ENCODE measurements at regions not wholly inside any gene's neighbourhood (a gene's known extent, or its start where the extent isn't known, plus 50 kb on each side); places are given as distances from the start of the nearest gene placed in this dataset.

DNA sequence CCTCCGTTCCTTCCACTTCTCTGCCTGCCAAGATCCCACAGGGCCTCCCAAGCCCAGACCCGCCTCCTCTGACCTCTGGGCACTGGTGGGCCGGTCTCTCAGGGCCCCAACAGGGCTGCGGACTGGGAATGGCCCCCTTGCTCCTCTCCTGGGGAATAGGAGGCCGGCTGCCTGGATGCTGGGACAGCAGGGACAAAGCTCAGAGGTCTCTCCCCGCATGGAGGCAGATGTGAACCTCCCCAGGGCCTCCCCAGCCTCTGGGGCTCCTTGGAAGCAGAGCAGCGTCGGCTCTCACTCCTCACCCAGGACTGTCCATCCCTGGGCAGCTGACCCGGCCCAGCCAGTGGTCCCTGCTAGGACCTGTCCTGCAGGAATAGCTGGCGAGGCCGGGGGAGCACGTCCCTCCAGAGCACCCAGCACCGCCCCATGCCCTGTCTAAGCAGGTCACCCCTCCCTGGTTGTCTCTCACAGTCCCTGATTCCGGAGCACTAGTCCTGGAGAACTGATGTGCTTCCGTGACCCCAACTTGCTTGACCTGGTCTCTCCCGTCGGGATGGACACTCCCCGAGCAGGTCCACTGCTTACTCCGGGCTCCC lies 85.8 kb downstream of the RTL6 start (continued):
- TF ChIP-seq, protein P1, sequence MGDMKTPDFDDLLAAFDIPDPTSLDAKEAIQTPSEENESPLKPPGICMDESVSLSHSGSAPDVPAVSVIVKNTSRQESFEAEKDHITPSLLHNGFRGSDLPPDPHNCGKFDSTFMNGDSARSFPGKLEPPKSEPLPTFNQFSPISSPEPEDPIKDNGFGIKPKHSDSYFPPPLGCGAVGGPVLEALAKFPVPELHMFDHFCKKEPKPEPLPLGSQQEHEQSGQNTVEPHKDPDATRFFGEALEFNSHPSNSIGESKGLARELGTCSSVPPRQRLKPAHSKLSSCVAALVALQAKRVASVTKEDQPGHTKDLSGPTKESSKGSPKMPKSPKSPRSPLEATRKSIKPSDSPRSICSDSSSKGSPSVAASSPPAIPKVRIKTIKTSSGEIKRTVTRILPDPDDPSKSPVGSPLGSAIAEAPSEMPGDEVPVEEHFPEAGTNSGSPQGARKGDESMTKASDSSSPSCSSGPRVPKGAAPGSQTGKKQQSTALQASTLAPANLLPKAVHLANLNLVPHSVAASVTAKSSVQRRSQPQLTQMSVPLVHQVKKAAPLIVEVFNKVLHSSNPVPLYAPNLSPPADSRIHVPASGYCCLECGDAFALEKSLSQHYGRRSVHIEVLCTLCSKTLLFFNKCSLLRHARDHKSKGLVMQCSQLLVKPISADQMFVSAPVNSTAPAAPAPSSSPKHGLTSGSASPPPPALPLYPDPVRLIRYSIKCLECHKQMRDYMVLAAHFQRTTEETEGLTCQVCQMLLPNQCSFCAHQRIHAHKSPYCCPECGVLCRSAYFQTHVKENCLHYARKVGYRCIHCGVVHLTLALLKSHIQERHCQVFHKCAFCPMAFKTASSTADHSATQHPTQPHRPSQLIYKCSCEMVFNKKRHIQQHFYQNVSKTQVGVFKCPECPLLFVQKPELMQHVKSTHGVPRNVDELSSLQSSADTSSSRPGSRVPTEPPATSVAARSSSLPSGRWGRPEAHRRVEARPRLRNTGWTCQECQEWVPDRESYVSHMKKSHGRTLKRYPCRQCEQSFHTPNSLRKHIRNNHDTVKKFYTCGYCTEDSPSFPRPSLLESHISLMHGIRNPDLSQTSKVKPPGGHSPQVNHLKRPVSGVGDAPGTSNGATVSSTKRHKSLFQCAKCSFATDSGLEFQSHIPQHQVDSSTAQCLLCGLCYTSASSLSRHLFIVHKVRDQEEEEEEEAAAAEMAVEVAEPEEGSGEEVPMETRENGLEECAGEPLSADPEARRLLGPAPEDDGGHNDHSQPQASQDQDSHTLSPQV (IDR thresholded peaks at IDR 0.05) = no peak
- TF ChIP-seq MYC (IDR thresholded peaks at IDR 0.05; ENCODE audit: insufficient read depth, insufficient read length, insufficient replicate concordance, low read length, severe bottlenecking) (no peak), ZNF622 (IDR thresholded peaks at IDR 0.05) (no peak), ASH2L (IDR thresholded peaks at IDR 0.05; ENCODE audit: borderline replicate concordance, low read depth) (no peak)
- TF ChIP-seq, protein P2, sequence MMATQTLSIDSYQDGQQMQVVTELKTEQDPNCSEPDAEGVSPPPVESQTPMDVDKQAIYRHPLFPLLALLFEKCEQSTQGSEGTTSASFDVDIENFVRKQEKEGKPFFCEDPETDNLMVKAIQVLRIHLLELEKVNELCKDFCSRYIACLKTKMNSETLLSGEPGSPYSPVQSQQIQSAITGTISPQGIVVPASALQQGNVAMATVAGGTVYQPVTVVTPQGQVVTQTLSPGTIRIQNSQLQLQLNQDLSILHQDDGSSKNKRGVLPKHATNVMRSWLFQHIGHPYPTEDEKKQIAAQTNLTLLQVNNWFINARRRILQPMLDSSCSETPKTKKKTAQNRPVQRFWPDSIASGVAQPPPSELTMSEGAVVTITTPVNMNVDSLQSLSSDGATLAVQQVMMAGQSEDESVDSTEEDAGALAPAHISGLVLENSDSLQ (IDR thresholded peaks at IDR 0.05) = no peak
- TF ChIP-seq, protein P3, sequence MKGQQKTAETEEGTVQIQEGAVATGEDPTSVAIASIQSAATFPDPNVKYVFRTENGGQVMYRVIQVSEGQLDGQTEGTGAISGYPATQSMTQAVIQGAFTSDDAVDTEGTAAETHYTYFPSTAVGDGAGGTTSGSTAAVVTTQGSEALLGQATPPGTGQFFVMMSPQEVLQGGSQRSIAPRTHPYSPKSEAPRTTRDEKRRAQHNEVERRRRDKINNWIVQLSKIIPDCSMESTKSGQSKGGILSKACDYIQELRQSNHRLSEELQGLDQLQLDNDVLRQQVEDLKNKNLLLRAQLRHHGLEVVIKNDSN (IDR thresholded peaks at IDR 0.05; ENCODE audit: borderline replicate concordance, extremely low read length, insufficient read depth, low read depth, low read length) = no peak
- TF ChIP-seq, protein P4, sequence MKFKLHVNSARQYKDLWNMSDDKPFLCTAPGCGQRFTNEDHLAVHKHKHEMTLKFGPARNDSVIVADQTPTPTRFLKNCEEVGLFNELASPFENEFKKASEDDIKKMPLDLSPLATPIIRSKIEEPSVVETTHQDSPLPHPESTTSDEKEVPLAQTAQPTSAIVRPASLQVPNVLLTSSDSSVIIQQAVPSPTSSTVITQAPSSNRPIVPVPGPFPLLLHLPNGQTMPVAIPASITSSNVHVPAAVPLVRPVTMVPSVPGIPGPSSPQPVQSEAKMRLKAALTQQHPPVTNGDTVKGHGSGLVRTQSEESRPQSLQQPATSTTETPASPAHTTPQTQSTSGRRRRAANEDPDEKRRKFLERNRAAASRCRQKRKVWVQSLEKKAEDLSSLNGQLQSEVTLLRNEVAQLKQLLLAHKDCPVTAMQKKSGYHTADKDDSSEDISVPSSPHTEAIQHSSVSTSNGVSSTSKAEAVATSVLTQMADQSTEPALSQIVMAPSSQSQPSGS (IDR thresholded peaks at IDR 0.05; ENCODE audit: low read length) = no peak

Measured in GM12878 (cell line).